Activated CD4-positive, alpha-beta T cell treated with anti-CD3 and anti-CD28 coated beads, Interleukin-2, amount 10 ng/mL, durations not matched to agents 7 days and 5 days (primary cell): ENCODE measurements at regions not wholly inside any gene's neighbourhood (a gene's known extent, or its start where the extent isn't known, plus 50 kb on each side); places are given as distances from the start of the nearest gene placed in this dataset.

Source experiments
- CTCF ChIA-PET: fragments of 350-600 bp; sonication (Branson Sonifier 250); formaldehyde crosslinking; loops from one replicate; lab custom pipeline; 2021; ENCODE audit warnings: antibody characterized with exemption; lab: Charles Lee
- POLR2A ChIA-PET: fragments of 350-600 bp; sonication (Branson Sonifier 250); formaldehyde crosslinking; loops from one replicate; lab custom pipeline; 2021; ENCODE audit warnings: antibody characterized with exemption; lab: Charles Lee
- DNase-seq: peaks from one replicate; pipeline ENCODE4 v3.0.0-alpha.2; 2020
- H3K27ac Mint-ChIP-seq: one replicate; pipeline ENCODE4 v1.8.0; 2021; ENCODE audit warnings: mild to moderate bottlenecking, moderate library complexity, mixed read lengths
- H3K27me3 Mint-ChIP-seq: one replicate; pipeline ENCODE4 v1.8.0; 2021; ENCODE audit warnings: mixed read lengths
- H3K36me3 Mint-ChIP-seq: one replicate; pipeline ENCODE4 v1.8.0; 2021; ENCODE audit warnings: low read depth, mixed read lengths
- H3K4me1 Mint-ChIP-seq: one replicate; pipeline ENCODE4 v1.8.0; 2021; ENCODE audit warnings: mixed read lengths
- H3K4me3 Mint-ChIP-seq: one replicate; pipeline ENCODE4 v1.8.0; 2021; ENCODE audit warnings: mild to moderate bottlenecking, moderate library complexity, mixed read lengths
- H3K9me3 Mint-ChIP-seq: one replicate; pipeline ENCODE4 v1.8.0; 2021; ENCODE audit warnings: mixed read lengths

DNA sequence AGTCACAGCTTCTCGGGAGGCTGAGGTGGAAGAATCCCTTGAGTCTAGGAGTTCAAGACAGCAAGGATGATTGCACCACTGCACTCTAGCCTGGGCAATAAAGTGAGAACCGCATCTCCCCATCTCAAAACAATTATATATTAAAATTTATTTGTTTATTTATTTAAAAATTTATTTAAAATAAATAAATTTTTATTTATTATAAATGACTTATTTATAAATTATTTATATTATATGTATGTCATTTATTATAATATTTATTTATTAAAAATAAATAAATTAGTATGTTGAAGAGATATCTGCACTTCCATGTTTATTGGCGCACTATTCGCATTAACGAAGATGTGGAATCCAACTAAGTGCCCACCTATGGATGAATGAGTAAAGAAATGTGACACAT is 683.2 kb upstream of the BRINP3 start:
- ChIA-PET POLR2A (no interaction called here), CTCF (no interaction called here)
- H3K27me3 Mint-ChIP-seq, result no peaks in the 10 kb centered on the region

GRCh38 chr1:191162762-191163161 is 685.1 kb upstream of the BRINP3 start:
- no peak for DNase-seq
- Mint-ChIP-seq H3K27me3 (no peaks in the 10 kb centered on the region), H3K4me3 (no peak overlapping the region), H3K27ac (no peak overlapping the region), H3K36me3 (no peaks in the 10 kb centered on the region), H3K4me1 (no peaks in the 10 kb centered on the region), H3K9me3 (peaks cover 2% of the 10 kb centered on the region)
- ChIA-PET POLR2A (no interaction called here), CTCF (no interaction called here)

More for the DNA sequence above, 683.2 kb upstream of the BRINP3 start:
- H3K36me3 Mint-ChIP-seq, result no peaks in the 10 kb centered on the region
- DNase-seq, result no peak
- peaks cover 2% of the 10 kb centered on the region for H3K9me3 Mint-ChIP-seq
- H3K4me1 Mint-ChIP-seq, result no peaks in the 10 kb centered on the region
- H3K4me3 Mint-ChIP-seq, result no peak overlapping the region
- H3K27ac Mint-ChIP-seq, result no peak overlapping the region

DNA sequence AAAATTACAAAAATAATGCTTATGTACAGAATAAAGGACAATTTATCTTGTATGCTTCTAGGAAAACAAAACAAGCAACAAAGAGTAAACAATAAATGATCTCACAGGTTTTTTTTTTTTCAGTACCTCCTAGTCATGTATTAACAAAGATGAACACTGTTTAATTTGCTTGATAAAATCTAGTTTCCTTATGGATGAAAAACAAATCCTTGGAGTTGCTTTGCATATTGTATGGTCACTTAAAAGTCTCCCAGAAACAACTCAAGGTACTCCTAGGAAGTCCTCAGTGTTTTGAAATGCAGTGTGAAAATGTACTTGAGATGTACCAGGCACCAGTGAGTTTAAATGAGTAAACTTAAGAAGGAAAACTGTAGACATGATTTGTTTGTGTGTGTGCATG is 686.0 kb upstream of the BRINP3 start:
- Mint-ChIP-seq H3K4me3 (no peak overlapping the region), H3K4me1 (no peaks in the 10 kb centered on the region), H3K27me3 (no peaks in the 10 kb centered on the region), H3K9me3 (peaks cover 2% of the 10 kb centered on the region), H3K27ac (no peak overlapping the region), H3K36me3 (no peaks in the 10 kb centered on the region)
- ChIA-PET POLR2A (no interaction called here), CTCF (no interaction called here)
- no peak for DNase-seq

GRCh38 chr1:191174298-191174697 is 696.6 kb upstream of the BRINP3 start:
- Mint-ChIP-seq H3K36me3 (no peaks in the 10 kb centered on the region), H3K9me3 (no peaks in the 10 kb centered on the region), H3K4me3 (no peak overlapping the region), H3K27ac (peak overlapping the region; percentile 78), H3K4me1 (peaks cover 10% of the 10 kb centered on the region), H3K27me3 (no peaks in the 10 kb centered on the region)
- CTCF ChIA-PET, result no interaction called here
- POLR2A ChIA-PET, result no interaction called here
- no peak for DNase-seq

DNA sequence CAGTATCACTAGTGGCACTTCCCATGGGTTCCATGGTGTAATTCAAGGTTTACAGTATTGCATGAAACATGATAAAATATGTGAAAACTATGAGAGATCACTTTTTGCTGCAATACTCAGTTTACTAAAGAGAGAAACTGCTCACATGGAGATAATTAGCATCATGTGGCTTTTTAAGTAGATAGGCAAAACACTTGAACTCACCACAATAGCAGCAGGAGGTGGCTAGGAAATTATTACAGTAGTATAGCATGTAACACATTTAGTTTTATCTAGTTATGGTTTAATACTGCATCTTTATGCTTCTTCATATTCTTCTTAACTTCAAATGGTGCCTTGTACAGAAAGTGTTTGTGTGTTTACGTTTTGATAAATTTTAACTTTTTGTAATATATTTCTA is 698.5 kb upstream of the BRINP3 start:
- no peaks in the 10 kb centered on the region for H3K36me3 Mint-ChIP-seq
- H3K27me3 Mint-ChIP-seq, result no peaks in the 10 kb centered on the region
- H3K27ac Mint-ChIP-seq, result no peak overlapping the region
- no peak for DNase-seq
- H3K4me3 Mint-ChIP-seq, result no peak overlapping the region
- CTCF ChIA-PET, result no interaction called here
- H3K4me1 Mint-ChIP-seq, result peaks cover 10% of the 10 kb centered on the region
- H3K9me3 Mint-ChIP-seq, result no peaks in the 10 kb centered on the region
- POLR2A ChIA-PET, result no interaction called here

- H3K4me3 Mint-ChIP-seq, result no peak overlapping the region
- DNase-seq, result no peak
- no peak overlapping the region for H3K27ac Mint-ChIP-seq
- no peaks in the 10 kb centered on the region for H3K27me3 Mint-ChIP-seq
- H3K9me3 Mint-ChIP-seq, result peaks cover 7% of the 10 kb centered on the region
- no peaks in the 10 kb centered on the region for H3K36me3 Mint-ChIP-seq
- POLR2A ChIA-PET, result no interaction called here
- H3K4me1 Mint-ChIP-seq, result no peaks in the 10 kb centered on the region
- CTCF ChIA-PET, result no interaction called here
Measured at GRCh38 chr1:191206513-191207207, 729.0 kb upstream of the BRINP3 start.

DNA sequence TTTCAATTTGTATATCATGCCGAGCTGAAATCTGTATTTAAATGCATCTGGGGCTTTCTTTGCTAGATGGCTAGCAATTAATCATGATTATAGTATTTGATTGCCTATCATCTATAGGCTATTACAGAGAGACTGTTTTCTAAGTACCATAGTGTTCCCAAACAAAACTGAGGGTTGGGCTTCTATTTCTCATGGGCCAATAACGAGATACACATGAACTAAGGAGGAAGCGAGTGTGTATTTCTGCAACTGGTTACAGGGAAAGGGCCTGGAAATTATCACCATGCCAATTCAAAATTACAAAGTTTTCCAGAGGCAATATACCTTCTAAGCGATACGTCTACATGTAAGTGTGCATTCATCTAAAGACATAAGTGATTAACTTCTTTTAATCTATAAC is 744.5 kb upstream of the BRINP3 start:
- Mint-ChIP-seq H3K4me1 (no peaks in the 10 kb centered on the region), H3K9me3 (peaks cover 6% of the 10 kb centered on the region), H3K4me3 (no peak overlapping the region), H3K27me3 (no peaks in the 10 kb centered on the region), H3K36me3 (no peaks in the 10 kb centered on the region), H3K27ac (no peak overlapping the region)
- DNase-seq, result no peak
- POLR2A ChIA-PET, result no interaction called here
- CTCF ChIA-PET, result no interaction called here

- DNase-seq, result no peak
- no peak overlapping the region for H3K27ac Mint-ChIP-seq
- H3K36me3 Mint-ChIP-seq, result no peaks in the 10 kb centered on the region
- no peaks in the 10 kb centered on the region for H3K4me1 Mint-ChIP-seq
- H3K4me3 Mint-ChIP-seq, result no peak overlapping the region
- CTCF ChIA-PET, result no interaction called here
- H3K27me3 Mint-ChIP-seq, result no peaks in the 10 kb centered on the region
- POLR2A ChIA-PET, result no interaction called here
- peaks cover 12% of the 10 kb centered on the region for H3K9me3 Mint-ChIP-seq
Measured at GRCh38 chr1:191240925-191241324, 763.3 kb upstream of the BRINP3 start.

DNA sequence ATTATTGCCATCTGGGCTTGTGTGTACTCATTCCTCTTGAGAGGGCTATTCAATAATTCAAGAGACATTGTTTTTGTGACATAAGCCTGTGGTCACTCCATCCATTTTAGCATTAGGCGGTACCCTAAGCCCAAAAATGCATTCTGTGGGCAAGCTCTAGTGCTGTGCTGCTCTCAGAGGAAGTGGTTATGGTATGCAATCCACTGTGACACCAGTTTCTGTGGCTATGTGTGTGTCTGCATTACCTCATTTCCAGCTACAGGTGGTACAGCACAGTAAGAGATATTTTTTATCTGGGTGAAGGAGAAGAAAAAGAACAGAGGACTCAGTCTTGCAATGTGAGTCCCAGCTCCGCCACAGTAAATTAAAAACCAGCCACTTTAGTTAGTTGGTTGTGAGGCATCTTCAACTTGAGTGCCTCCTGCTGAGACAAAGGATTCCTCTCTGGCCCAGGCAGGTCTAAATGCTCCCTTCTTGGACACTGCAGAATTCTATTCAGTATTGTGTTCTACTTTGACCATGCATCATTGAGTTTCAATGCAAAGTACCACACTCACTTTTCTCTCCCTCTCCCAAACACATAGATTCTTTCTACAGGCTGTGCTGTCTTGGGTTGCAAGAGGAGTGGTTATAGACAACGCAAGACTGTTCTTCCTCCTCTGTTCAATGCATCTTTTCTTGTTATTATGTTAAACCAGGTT is 777.8 kb upstream of the BRINP3 start:
- Mint-ChIP-seq H3K4me1 (no peaks in the 10 kb centered on the region), H3K9me3 (peaks cover 13% of the 10 kb centered on the region), H3K36me3 (no peaks in the 10 kb centered on the region), H3K4me3 (no peak overlapping the region), H3K27ac (no peak overlapping the region), H3K27me3 (no peaks in the 10 kb centered on the region)
- POLR2A ChIA-PET, result no interaction called here
- no peak for DNase-seq
- CTCF ChIA-PET, result interaction anchor here (0.7 kb wide), 1 partner anchor 12 kb away, joined by 5 read pairs; no protein-coding TSS in a partner anchor

DNA sequence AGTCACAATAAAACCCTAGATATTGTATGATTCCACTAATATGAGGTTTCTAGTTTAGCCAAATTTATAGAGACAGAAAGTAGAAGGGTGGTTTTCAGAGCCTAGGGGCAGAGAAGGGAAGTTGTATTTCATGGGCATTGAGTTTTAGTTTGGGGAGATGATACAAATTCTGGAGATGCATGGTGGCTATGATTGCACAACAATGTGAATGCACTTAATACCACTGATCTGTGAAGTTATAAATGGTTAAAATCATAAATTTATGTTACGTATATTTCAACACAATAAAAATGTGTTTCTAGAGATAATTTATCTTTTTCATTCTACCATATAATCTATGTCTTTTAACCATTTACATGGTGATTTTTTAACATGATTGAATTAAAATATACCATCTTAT is 779.3 kb upstream of the BRINP3 start:
- Mint-ChIP-seq H3K36me3 (no peaks in the 10 kb centered on the region), H3K9me3 (peaks cover 11% of the 10 kb centered on the region), H3K27me3 (no peaks in the 10 kb centered on the region), H3K27ac (no peak overlapping the region), H3K4me1 (no peaks in the 10 kb centered on the region), H3K4me3 (no peak overlapping the region)
- DNase-seq, result no peak
- ChIA-PET CTCF (no interaction called here), POLR2A (no interaction called here)

GRCh38 chr1:191260056-191260455 is 782.4 kb upstream of the BRINP3 start:
- no peak overlapping the region for H3K27ac Mint-ChIP-seq
- H3K9me3 Mint-ChIP-seq, result peaks cover 11% of the 10 kb centered on the region
- no peaks in the 10 kb centered on the region for H3K27me3 Mint-ChIP-seq
- no peak overlapping the region for H3K4me3 Mint-ChIP-seq
- ChIA-PET CTCF (no interaction called here), POLR2A (no interaction called here)
- no peak for DNase-seq
- H3K36me3 Mint-ChIP-seq, result no peaks in the 10 kb centered on the region
- no peaks in the 10 kb centered on the region for H3K4me1 Mint-ChIP-seq

- Mint-ChIP-seq H3K9me3 (peaks cover 15% of the 10 kb centered on the region), H3K27ac (no peak overlapping the region), H3K36me3 (no peaks in the 10 kb centered on the region), H3K4me1 (no peaks in the 10 kb centered on the region), H3K4me3 (no peak overlapping the region), H3K27me3 (no peaks in the 10 kb centered on the region)
- no peak for DNase-seq
- CTCF ChIA-PET, result no interaction called here
- POLR2A ChIA-PET, result no interaction called here
Measured at GRCh38 chr1:191261111-191261510, 783.4 kb upstream of the BRINP3 start.

GRCh38 chr1:191279266-191279800 is 801.7 kb upstream of the BRINP3 start:
- no peak for DNase-seq
- ChIA-PET POLR2A (interaction anchor here (0.6 kb wide), 1 partner anchor 401 kb away, joined by 4 read pairs; no protein-coding TSS in a partner anchor), CTCF (no interaction called here)
- Mint-ChIP-seq H3K4me1 (no peaks in the 10 kb centered on the region), H3K27ac (no peak overlapping the region), H3K27me3 (no peaks in the 10 kb centered on the region), H3K9me3 (peaks cover 11% of the 10 kb centered on the region), H3K36me3 (no peaks in the 10 kb centered on the region), H3K4me3 (no peak overlapping the region)
